ENCODE measurements at regions not wholly inside any gene's neighbourhood (a gene's known extent, or its start where the extent isn't known, plus 50 kb on each side); places are given as distances from the start of the nearest gene placed in this dataset.

- DNase-seq (ENCODE audit: low spot score) = no peak
- H3K27me3 Mint-ChIP-seq (ENCODE audit: unreplicated experiment) = no peaks in the 10 kb centered on the region
- no peaks in the 10 kb centered on the region for H3K4me1 Mint-ChIP-seq (ENCODE audit: unreplicated experiment)
- TF ChIP-seq, protein P1, sequence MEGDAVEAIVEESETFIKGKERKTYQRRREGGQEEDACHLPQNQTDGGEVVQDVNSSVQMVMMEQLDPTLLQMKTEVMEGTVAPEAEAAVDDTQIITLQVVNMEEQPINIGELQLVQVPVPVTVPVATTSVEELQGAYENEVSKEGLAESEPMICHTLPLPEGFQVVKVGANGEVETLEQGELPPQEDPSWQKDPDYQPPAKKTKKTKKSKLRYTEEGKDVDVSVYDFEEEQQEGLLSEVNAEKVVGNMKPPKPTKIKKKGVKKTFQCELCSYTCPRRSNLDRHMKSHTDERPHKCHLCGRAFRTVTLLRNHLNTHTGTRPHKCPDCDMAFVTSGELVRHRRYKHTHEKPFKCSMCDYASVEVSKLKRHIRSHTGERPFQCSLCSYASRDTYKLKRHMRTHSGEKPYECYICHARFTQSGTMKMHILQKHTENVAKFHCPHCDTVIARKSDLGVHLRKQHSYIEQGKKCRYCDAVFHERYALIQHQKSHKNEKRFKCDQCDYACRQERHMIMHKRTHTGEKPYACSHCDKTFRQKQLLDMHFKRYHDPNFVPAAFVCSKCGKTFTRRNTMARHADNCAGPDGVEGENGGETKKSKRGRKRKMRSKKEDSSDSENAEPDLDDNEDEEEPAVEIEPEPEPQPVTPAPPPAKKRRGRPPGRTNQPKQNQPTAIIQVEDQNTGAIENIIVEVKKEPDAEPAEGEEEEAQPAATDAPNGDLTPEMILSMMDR (IDR thresholded peaks at IDR 0.05; ENCODE audit: unreplicated experiment) = no peak
- H3K36me3 Mint-ChIP-seq (ENCODE audit: low read depth, unreplicated experiment) = peaks cover 4% of the 10 kb centered on the region
- H3K27ac Mint-ChIP-seq (ENCODE audit: unreplicated experiment) = no peak overlapping the region
- no peak overlapping the region for H3K4me3 Mint-ChIP-seq (ENCODE audit: unreplicated experiment)
- H3K9me3 Mint-ChIP-seq (ENCODE audit: unreplicated experiment) = peaks cover 8% of the 10 kb centered on the region
Measured at GRCh38 chr7:1342090-1342640, 109.5 kb downstream of the UNCX start.

DNA sequence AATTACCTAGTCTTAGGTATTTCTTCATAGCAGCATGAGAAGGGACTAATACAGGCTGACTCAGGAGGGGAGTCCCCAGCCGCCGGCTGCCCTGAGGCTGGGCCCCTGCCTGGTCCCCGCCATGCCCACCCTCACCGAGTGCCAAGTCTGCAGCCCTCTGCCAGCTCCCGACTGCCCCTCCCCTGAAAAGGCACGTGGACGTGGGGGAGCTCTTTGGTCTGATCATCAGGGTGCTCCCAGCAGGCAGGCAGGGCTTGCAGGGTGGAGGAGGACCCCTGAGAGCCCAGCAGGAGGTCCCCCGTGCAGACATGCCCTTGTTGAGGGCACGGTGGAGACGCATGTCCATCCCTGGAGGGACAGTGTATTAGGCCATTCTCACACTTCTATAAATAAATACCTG lies 110.9 kb downstream of the UNCX start:
- no peaks in the 10 kb centered on the region for H3K36me3 Mint-ChIP-seq (ENCODE audit: low read depth, unreplicated experiment)
- no peak overlapping the region for H3K27ac Mint-ChIP-seq (ENCODE audit: unreplicated experiment)
- H3K27me3 Mint-ChIP-seq (ENCODE audit: unreplicated experiment) = no peaks in the 10 kb centered on the region
- no peak overlapping the region for H3K4me3 Mint-ChIP-seq (ENCODE audit: unreplicated experiment)
- no peaks in the 10 kb centered on the region for H3K4me1 Mint-ChIP-seq (ENCODE audit: unreplicated experiment)
- no peak for DNase-seq (ENCODE audit: low spot score)
- peaks cover 3% of the 10 kb centered on the region for H3K9me3 Mint-ChIP-seq (ENCODE audit: unreplicated experiment)
- TF ChIP-seq, protein P1 (IDR thresholded peaks at IDR 0.05; ENCODE audit: unreplicated experiment) = no peak

- TF ChIP-seq, protein P1 (IDR thresholded peaks at IDR 0.05; ENCODE audit: unreplicated experiment) = no peak
- Mint-ChIP-seq H3K4me1 (ENCODE audit: unreplicated experiment) (no peaks in the 10 kb centered on the region), H3K36me3 (ENCODE audit: low read depth, unreplicated experiment) (no peaks in the 10 kb centered on the region), H3K27me3 (ENCODE audit: unreplicated experiment) (no peaks in the 10 kb centered on the region), H3K27ac (ENCODE audit: unreplicated experiment) (no peak overlapping the region), H3K9me3 (ENCODE audit: unreplicated experiment) (no peaks in the 10 kb centered on the region), H3K4me3 (ENCODE audit: unreplicated experiment) (no peak overlapping the region)
- no peak for DNase-seq (ENCODE audit: low spot score)
Measured at GRCh38 chr7:1344421-1344820, 111.7 kb downstream of the UNCX start.

DNA sequence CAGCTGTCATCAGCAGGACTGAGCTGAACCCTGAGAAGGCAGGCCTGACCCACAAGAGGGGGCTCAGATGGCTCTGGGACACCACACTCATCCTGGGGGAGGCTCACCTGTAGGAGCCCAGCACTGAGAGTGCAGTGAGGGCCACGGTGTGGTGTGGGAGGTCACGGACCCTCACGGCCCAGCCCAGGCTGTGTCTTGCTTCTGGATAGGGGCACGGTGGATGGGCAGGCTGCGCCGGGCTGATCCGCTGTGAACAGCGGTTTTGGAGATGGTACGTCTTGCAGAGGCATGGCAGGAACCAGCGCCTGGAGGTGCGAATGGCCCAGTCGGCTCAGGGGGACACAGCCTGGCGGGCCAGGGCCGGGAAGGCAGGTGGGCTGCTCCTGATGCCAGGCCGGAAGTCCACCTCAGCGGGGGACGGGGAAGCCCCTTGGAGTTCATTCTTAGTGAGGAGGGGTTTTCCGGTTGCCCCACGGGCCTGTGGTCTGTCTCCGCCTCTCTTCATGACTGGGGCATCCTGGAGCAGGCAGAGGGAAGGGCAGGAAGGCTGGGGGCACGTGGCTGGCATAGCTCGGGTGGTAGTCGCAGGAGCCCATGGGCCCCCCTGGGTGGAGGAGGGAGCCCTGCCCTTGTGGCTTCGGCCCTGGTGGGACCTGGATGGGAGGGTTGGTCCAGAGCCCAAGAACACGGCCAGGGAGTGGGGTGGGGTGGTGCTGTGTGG lies 112.5 kb downstream of the UNCX start:
- TF ChIP-seq, protein P1 (IDR thresholded peaks at IDR 0.05; ENCODE audit: unreplicated experiment) = no peak
- Mint-ChIP-seq H3K36me3 (ENCODE audit: low read depth, unreplicated experiment) (no peaks in the 10 kb centered on the region), H3K27me3 (ENCODE audit: unreplicated experiment) (no peaks in the 10 kb centered on the region), H3K9me3 (ENCODE audit: unreplicated experiment) (no peaks in the 10 kb centered on the region), H3K4me1 (ENCODE audit: unreplicated experiment) (no peaks in the 10 kb centered on the region), H3K27ac (ENCODE audit: unreplicated experiment) (no peak overlapping the region), H3K4me3 (ENCODE audit: unreplicated experiment) (no peak overlapping the region)
- DNase-seq (ENCODE audit: low spot score) = no peak

Measured in endothelial cell (in vitro differentiated cells).